ENCODE measurements at regions not wholly inside any gene's neighbourhood (a gene's known extent, or its start where the extent isn't known, plus 50 kb on each side); places are given as distances from the start of the nearest gene placed in this dataset.

DNA sequence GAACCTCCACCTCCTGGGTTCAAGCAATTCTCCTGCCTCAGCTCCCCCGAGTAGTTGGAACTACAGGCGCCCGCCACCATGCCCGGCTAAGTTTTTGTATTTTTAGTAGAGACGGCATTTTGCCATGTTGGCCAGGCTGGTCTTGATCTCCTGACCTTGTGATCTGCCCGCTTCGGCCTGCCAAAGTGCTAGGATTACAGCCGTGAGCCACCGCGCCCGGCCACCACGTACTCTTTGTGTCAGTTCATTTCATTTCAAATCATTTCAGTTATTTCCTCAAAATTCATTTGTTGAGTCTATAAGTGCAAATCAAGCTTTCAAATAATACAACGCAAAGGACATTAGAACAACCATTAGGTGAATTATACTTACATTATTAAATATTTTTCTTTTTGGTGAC is 943.8 kb downstream of the TYW1 start:
- TF ChIP-seq POLR2AphosphoS5 (IDR thresholded peaks at IDR 0.05; ENCODE audit: low read depth, low read length) (no peak), SIN3A (IDR thresholded peaks at IDR 0.05; ENCODE audit: borderline replicate concordance, insufficient read depth, low read length) (no peak), TAF1 (IDR thresholded peaks at IDR 0.05; ENCODE audit: borderline replicate concordance, insufficient read depth, low read length) (no peak)

Measured in PFSK-1 (cell line).